NB4 (cell line): ENCODE measurements at regions not wholly inside any gene's neighbourhood (a gene's known extent, or its start where the extent isn't known, plus 50 kb on each side); places are given as distances from the start of the nearest gene placed in this dataset.

Source experiments
- DNase-seq: peaks from one replicate; pipeline ENCODE4 v3.0.0; 2010; ENCODE audit warnings: low read depth
- H3K4me3 ChIP-seq: one replicate; pipeline ENCODE4 v1.5.1; 2011; ENCODE audit warnings: mild to moderate bottlenecking, low read depth, low read length, moderate library complexity
- CTCF ChIP-seq: IDR thresholded peaks from one replicate; pipeline ENCODE4 v1.5.1; 2012; ENCODE audit warnings: low read depth, low read length
- MAX ChIP-seq: IDR thresholded peaks from 2 replicates; pipeline ENCODE4 v1.6.1; 2011; ENCODE audit warnings: low read depth, low read length
- MYC ChIP-seq: IDR thresholded peaks from 2 replicates; pipeline ENCODE4 v1.6.1; 2011; ENCODE audit warnings: low read depth, low read length
- POLR2A ChIP-seq: IDR thresholded peaks from 2 replicates; pipeline ENCODE4 v1.6.1; 2011; ENCODE audit warnings: mild to moderate bottlenecking; ENCODE audit not compliant: insufficient read length; ENCODE audit errors: extremely low read depth

GRCh38 chr14:51410897-51411296 lies 170.8 kb downstream of the TMX1 start:
- H3K4me3 ChIP-seq, result no peak overlapping the region
- TF ChIP-seq CTCF (no peak), MAX (no peak), MYC (no peak)
- DNase-seq, result no peak

GRCh38 chr14:51419685-51420084 lies 179.6 kb downstream of the TMX1 start:
- TF ChIP-seq MYC, result no peak
- no peak for TF ChIP-seq POLR2A
- no peak for TF ChIP-seq CTCF
- TF ChIP-seq MAX, result no peak
- DNase-seq, result peak; percentile 3

GRCh38 chr14:51422704-51423103 lies 182.7 kb downstream of the TMX1 start:
- H3K4me3 ChIP-seq, result no peak overlapping the region
- DNase-seq, result no peak
- TF ChIP-seq MAX (no peak), POLR2A (no peak), CTCF (no peak), MYC (no peak)

More at GRCh38 chr14:51419685-51420084, 179.6 kb downstream of the TMX1 start:
- H3K4me3 ChIP-seq, result no peak overlapping the region

- TF ChIP-seq MAX, result no peak
- TF ChIP-seq POLR2A, result no peak
- no peak for TF ChIP-seq CTCF
- TF ChIP-seq MYC, result no peak
- peak; percentile 2 for DNase-seq
- H3K4me3 ChIP-seq, result no peak overlapping the region
Measured at GRCh38 chr14:51424041-51424440, 184.0 kb downstream of the TMX1 start.

- no peak overlapping the region for H3K4me3 ChIP-seq
- no peak for DNase-seq
- TF ChIP-seq POLR2A (no peak), CTCF (no peak), MYC (no peak), MAX (no peak)
Measured at GRCh38 chr14:51424561-51425251, 184.7 kb downstream of the TMX1 start.
